GM12874 (cell line): ENCODE measurements at regions not wholly inside any gene's neighbourhood (a gene's known extent, or its start where the extent isn't known, plus 50 kb on each side); places are given as distances from the start of the nearest gene placed in this dataset.

Experiments used
- CTCF ChIP-seq: IDR thresholded peaks from 2 replicates; pipeline ENCODE4 v1.5.1; 2011; ENCODE audit warnings: low read depth, mild to moderate bottlenecking, control low read depth, low read length, moderate library complexity; ENCODE audit not compliant: insufficient read depth

GRCh38 chr14:98296895-98297294 lies 975.1 kb downstream of the BCL11B start:
- TF ChIP-seq CTCF, result no peak

- no peak for TF ChIP-seq CTCF
Measured at GRCh38 chr14:98297567-98297966, 974.4 kb downstream of the BCL11B start.

GRCh38 chr14:98298481-98299244 lies 973.3 kb downstream of the BCL11B start:
- no peak for TF ChIP-seq CTCF

- TF ChIP-seq CTCF, result no peak
Measured at GRCh38 chr14:98301681-98302080, 970.3 kb downstream of the BCL11B start.

- TF ChIP-seq CTCF, result no peak
Measured at GRCh38 chr14:98304574-98304973, 967.4 kb downstream of the BCL11B start.

GRCh38 chr14:98309591-98309990 lies 962.4 kb downstream of the BCL11B start:
- TF ChIP-seq CTCF, result no peak

- TF ChIP-seq CTCF, result no peak
Measured at GRCh38 chr14:98312006-98312405, 960.0 kb downstream of the BCL11B start.

GRCh38 chr14:98321841-98322240 lies 950.2 kb downstream of the BCL11B start:
- no peak for TF ChIP-seq CTCF
